ENCODE measurements at regions not wholly inside any gene's neighbourhood (a gene's known extent, or its start where the extent isn't known, plus 50 kb on each side); places are given as distances from the start of the nearest gene placed in this dataset.
"Not testable (repeated sequence)": the region's sequence is repeated elsewhere in the genome, so short reads cannot be mapped to it uniquely, and the experiment has no call there.

DNA sequence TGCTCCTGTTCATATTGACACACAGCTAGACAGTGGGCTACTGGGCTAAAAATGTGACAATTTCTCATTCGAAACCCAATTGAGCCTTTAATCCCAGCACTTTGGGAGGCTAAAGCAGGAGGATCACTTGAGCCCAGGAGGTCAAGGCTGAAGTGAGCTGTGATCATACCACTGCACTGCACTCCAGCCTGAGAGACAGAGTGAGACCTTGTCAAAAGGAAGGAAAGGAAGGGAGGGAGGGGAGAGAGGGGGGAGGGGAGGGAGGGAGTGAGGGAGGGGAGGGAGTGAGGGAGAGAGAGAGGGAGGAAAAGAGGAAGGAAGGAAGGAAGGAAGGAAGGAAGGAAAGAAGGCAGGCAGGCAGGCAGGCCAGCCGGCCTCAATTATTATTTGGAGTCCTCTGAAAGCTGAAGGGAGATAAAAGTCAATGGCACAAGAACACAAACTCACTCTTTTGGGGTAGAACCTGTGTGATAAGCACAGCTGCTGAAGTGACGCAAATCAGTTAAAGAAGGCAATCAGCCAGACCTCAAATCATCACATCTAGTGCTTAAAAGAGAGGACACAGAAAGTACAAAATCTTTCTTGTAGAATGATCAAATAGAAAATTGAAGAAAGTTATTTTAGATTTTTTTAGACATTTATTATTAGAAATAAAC, 98.1 kb downstream of the CCDC71L start:
- no peaks in the 10 kb centered on the region for H3K4me1 ChIP-seq (ENCODE audit: insufficient read depth)
- DNase-seq: no peak
- H3K27ac ChIP-seq: no peak overlapping the region
- H3K36me3 ChIP-seq: no peaks in the 10 kb centered on the region
- H3K27me3 ChIP-seq: no peaks in the 10 kb centered on the region
- TF ChIP-seq CTCF (IDR thresholded peaks at IDR 0.05): no peak
- no peak for TF ChIP-seq POLR2A (IDR thresholded peaks at IDR 0.05)
- TF ChIP-seq EP300 (IDR thresholded peaks at IDR 0.05): no peak
- H3K4me3 ChIP-seq: no peak overlapping the region
- no peaks in the 10 kb centered on the region for H3K9me3 ChIP-seq
- intact Hi-C loops (cut with DNase I): no loop called here
- 74 to 80% (median 74%) methylated on average over 3 of the region's 3 CpGs for WGBS, 3 donors

GRCh38 chr7:106561666-106562411, 99.1 kb downstream of the CCDC71L start:
- no peak overlapping the region for H3K4me3 ChIP-seq
- no peak overlapping the region for H3K27ac ChIP-seq
- no peaks in the 10 kb centered on the region for H3K36me3 ChIP-seq
- no peaks in the 10 kb centered on the region for H3K27me3 ChIP-seq
- H3K4me1 ChIP-seq (ENCODE audit: insufficient read depth): no peaks in the 10 kb centered on the region
- no peaks in the 10 kb centered on the region for H3K9me3 ChIP-seq
- intact Hi-C loops (cut with DNase I): no loop called here
- no peak for TF ChIP-seq CTCF (IDR thresholded peaks at IDR 0.05)
- 89 to 93% (median 91%) methylated on average over 4 of the region's 4 CpGs for WGBS, 3 donors
- DNase-seq: no peak

- no peak for DNase-seq
- H3K27ac ChIP-seq: no peak overlapping the region
- no peaks in the 10 kb centered on the region for H3K27me3 ChIP-seq
- intact Hi-C loops (cut with DNase I): no loop called here
- H3K9me3 ChIP-seq: no peaks in the 10 kb centered on the region
- no peaks in the 10 kb centered on the region for H3K36me3 ChIP-seq
- H3K4me3 ChIP-seq: no peak overlapping the region
- no peaks in the 10 kb centered on the region for H3K4me1 ChIP-seq (ENCODE audit: insufficient read depth)
- TF ChIP-seq POLR2A (IDR thresholded peaks at IDR 0.05): no peak
- no peak for TF ChIP-seq EP300 (IDR thresholded peaks at IDR 0.05)
- no peak for TF ChIP-seq CTCF (IDR thresholded peaks at IDR 0.05)
Measured at GRCh38 chr7:106561151-106561550, 99.8 kb downstream of the CCDC71L start.

- Histone ChIP-seq H3K27ac (no peak overlapping the region), H3K27me3 (no peaks in the 10 kb centered on the region), H3K36me3 (no peaks in the 10 kb centered on the region), H3K9me3 (no peaks in the 10 kb centered on the region), H3K4me3 (no peak overlapping the region), H3K4me1 (ENCODE audit: insufficient read depth) (no peaks in the 10 kb centered on the region)
- TF ChIP-seq EP300 (IDR thresholded peaks at IDR 0.05): no peak
- no peak for TF ChIP-seq CTCF (IDR thresholded peaks at IDR 0.05)
- TF ChIP-seq POLR2A (IDR thresholded peaks at IDR 0.05): no peak
- WGBS, 3 donors: 86 to 94% (median 88%) methylated on average over 5 of the region's 5 CpGs
- no peak for DNase-seq
- intact Hi-C loops (cut with DNase I): no loop called here
Measured at GRCh38 chr7:106560482-106560881, 100.5 kb downstream of the CCDC71L start.

- intact Hi-C loops (cut with DNase I); H3K36me3 ChIP-seq; H3K4me1 ChIP-seq (ENCODE audit: insufficient read depth); H3K27ac ChIP-seq; H3K9me3 ChIP-seq; DNase-seq; H3K4me3 ChIP-seq; H3K27me3 ChIP-seq: not testable (repeated sequence)
- WGBS, 3 donors: 43 to 52% (median 50%) methylated on average over 2 of the region's 2 CpGs
Measured at GRCh38 chr7:106556244-106556643, 104.7 kb downstream of the CCDC71L start.

GRCh38 chr7:106554623-106555022, 106.3 kb downstream of the CCDC71L start:
- intact Hi-C loops (cut with DNase I); H3K9me3 ChIP-seq; H3K27me3 ChIP-seq; H3K4me3 ChIP-seq; H3K27ac ChIP-seq; DNase-seq; H3K36me3 ChIP-seq; H3K4me1 ChIP-seq (ENCODE audit: insufficient read depth): not testable (repeated sequence)
- WGBS, 3 donors: 89 to 100% (median 95%) methylated on average over 1 of the region's 1 CpG
